22Rv1 (cell line): ENCODE measurements at regions not wholly inside any gene's neighbourhood (a gene's known extent, or its start where the extent isn't known, plus 50 kb on each side); places are given as distances from the start of the nearest gene placed in this dataset.

Experiments used
- ZFX ChIP-seq: fragments of 450-650 bp; IDR thresholded peaks from 2 replicates; pipeline ENCODE4 v1.6.1; 2017; ENCODE audit warnings: antibody characterized with exemption, borderline replicate concordance
- TF ChIP-seq, protein P1 (sequence below): fragments of 450-650 bp; IDR thresholded peaks from 2 replicates; pipeline ENCODE4 v1.5.1; 2017; ENCODE audit warnings: mild to moderate bottlenecking

DNA sequence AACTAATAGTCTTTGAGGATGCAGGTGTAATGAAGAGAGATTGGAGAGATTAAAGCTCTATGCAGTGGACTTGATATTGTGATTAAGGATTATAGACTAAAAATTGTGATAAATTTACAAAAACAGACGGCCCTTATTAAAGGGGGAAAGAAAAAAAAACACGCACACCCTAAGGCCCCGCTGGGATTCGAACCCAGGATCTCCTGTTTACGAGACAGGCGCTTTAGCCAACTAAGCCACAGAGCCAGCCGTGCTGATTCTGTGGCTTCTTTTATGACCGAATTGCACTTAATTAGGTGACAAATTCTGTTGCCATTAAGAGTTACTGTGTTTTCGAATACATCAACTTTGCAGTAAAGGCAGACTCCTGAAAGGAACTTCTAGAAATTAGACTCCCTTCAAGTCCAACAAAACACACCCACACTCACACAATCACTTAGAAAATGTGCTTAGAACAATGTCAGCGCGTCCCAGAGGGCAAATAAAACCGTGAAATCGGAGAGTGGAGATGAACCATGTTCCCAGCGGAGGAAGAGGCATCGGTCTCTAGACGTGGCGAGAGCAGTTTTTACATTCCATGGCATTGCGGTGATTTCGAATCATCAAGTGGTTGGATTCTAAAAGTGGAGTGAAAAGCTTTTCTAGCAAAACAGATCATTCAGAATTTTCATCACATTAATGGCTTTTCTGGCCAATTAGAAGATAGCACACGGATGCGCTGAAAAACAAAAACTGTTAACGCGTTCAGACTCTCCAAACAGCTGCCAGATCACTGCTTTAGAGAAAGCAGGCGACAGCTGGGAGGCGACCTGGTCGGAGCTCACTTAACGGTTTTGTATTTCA, 122.6 kb downstream of the GPX5 start:
- TF ChIP-seq, protein P1, sequence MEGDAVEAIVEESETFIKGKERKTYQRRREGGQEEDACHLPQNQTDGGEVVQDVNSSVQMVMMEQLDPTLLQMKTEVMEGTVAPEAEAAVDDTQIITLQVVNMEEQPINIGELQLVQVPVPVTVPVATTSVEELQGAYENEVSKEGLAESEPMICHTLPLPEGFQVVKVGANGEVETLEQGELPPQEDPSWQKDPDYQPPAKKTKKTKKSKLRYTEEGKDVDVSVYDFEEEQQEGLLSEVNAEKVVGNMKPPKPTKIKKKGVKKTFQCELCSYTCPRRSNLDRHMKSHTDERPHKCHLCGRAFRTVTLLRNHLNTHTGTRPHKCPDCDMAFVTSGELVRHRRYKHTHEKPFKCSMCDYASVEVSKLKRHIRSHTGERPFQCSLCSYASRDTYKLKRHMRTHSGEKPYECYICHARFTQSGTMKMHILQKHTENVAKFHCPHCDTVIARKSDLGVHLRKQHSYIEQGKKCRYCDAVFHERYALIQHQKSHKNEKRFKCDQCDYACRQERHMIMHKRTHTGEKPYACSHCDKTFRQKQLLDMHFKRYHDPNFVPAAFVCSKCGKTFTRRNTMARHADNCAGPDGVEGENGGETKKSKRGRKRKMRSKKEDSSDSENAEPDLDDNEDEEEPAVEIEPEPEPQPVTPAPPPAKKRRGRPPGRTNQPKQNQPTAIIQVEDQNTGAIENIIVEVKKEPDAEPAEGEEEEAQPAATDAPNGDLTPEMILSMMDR = no peak
- no peak for TF ChIP-seq ZFX
